Natural killer cell (primary cell): ENCODE measurements at regions not wholly inside any gene's neighbourhood (a gene's known extent, or its start where the extent isn't known, plus 50 kb on each side); places are given as distances from the start of the nearest gene placed in this dataset.

Source experiments
- ATAC-seq, 3 donors: fragments of 150-1000 bp in 2 of 3; fragments of 200-7000 bp in 1 of 3; cut with Tn5 transposase; 1 replicate in 1 of 3; 2 replicates in 2 of 3; pipeline ENCODE4 v1.10.0; 2021; ENCODE audit warnings: mild to moderate bottlenecking in 2 of 3, moderate library complexity in 2 of 3
- DNase-seq, 2 donors: peaks; one replicate each; pipeline versions ENCODE4 v3.0.0 to v3.0.0-alpha.2; 2013 to 2021; ENCODE audit warnings: mixed read lengths in 1 of 2
- H3K27ac ChIP-seq: one replicate; pipeline ENCODE4 v1.5.1; 2013; ENCODE audit warnings: mild to moderate bottlenecking, low read length
- H3K27me3 ChIP-seq: one replicate; pipeline ENCODE4 v1.6.1; 2013; ENCODE audit warnings: low read length; ENCODE audit not compliant: control insufficient read depth, insufficient read depth
- H3K36me3 ChIP-seq: one replicate; pipeline ENCODE4 v1.6.1; 2013; ENCODE audit warnings: low read length; ENCODE audit not compliant: control insufficient read depth, insufficient read depth
- H3K4me1 ChIP-seq: one replicate; pipeline ENCODE4 v1.6.1; 2013; ENCODE audit warnings: low read length; ENCODE audit not compliant: control insufficient read depth, insufficient read depth
- H3K4me3 ChIP-seq: one replicate; pipeline ENCODE4 v1.5.1; 2013; ENCODE audit warnings: low read length
- H3K9me3 ChIP-seq: one replicate; pipeline ENCODE4 v1.6.1; 2013; ENCODE audit warnings: low read length; ENCODE audit not compliant: control insufficient read depth, insufficient read depth
- H3K27ac Mint-ChIP-seq, 2 donors: one replicate each; pipeline ENCODE4 v1.8.0; 2022; ENCODE audit warnings: mild to moderate bottlenecking in 2 of 2, mixed read lengths in 2 of 2, moderate library complexity in 1 of 2
- H3K27me3 Mint-ChIP-seq, 2 donors: one replicate each; pipeline ENCODE4 v1.8.0; 2022; ENCODE audit warnings: low read depth in 2 of 2, mixed read lengths in 2 of 2
- H3K36me3 Mint-ChIP-seq: one replicate; pipeline ENCODE4 v1.8.0; 2022; ENCODE audit warnings: mixed read lengths
- H3K4me1 Mint-ChIP-seq, 2 donors: one replicate each; pipeline ENCODE4 v1.8.0; 2022; ENCODE audit warnings: mixed read lengths in 2 of 2
- H3K4me3 Mint-ChIP-seq: one replicate; pipeline ENCODE4 v1.8.0; 2022; ENCODE audit warnings: mild to moderate bottlenecking, moderate library complexity, mixed read lengths
- H3K9me3 Mint-ChIP-seq, 2 donors: one replicate each; pipeline ENCODE4 v1.8.0; 2022; ENCODE audit warnings: mixed read lengths in 2 of 2
- WGBS: methylation state at CpG from one replicate; pipeline ENCODE4 v1.1.7; 2013; ENCODE audit warnings: missing lambda C conversion rate; ENCODE audit not compliant: insufficient coverage; 5-methylcytosine and 5-hydroxymethylcytosine counted together
- intact Hi-C: fragments of 100-400 bp; cut with micrococcal nuclease; formaldehyde crosslinking; loops from one replicate; pipeline ENCODE4 v1.14.2; 2022
- TF ChIP-seq, protein P1 (sequence below): fragments of 200-600 bp; IDR thresholded peaks from one replicate; pipeline ENCODE4 v1.8.0; 2022; ENCODE audit warnings: antibody characterized with exemption

DNA sequence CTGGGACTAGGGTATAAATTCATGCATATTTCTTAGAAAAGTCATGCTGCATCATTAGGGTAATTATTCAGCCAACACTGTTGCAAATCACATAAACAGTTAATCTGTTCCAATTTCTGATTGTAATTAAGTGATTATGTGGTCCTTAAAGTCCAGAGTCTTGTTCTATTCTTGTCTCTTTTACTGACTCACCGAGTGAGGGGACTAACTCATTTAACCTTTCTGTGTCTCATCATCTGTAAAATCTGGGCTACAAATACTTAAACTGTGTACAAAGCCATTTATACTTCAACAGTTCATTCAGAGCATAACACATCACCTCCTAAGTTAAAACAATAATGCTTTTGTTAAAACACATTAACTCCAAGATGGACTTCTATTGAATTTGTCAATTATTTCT lies 65.4 kb upstream of the KLHL13 start:
- TF ChIP-seq, protein P1, sequence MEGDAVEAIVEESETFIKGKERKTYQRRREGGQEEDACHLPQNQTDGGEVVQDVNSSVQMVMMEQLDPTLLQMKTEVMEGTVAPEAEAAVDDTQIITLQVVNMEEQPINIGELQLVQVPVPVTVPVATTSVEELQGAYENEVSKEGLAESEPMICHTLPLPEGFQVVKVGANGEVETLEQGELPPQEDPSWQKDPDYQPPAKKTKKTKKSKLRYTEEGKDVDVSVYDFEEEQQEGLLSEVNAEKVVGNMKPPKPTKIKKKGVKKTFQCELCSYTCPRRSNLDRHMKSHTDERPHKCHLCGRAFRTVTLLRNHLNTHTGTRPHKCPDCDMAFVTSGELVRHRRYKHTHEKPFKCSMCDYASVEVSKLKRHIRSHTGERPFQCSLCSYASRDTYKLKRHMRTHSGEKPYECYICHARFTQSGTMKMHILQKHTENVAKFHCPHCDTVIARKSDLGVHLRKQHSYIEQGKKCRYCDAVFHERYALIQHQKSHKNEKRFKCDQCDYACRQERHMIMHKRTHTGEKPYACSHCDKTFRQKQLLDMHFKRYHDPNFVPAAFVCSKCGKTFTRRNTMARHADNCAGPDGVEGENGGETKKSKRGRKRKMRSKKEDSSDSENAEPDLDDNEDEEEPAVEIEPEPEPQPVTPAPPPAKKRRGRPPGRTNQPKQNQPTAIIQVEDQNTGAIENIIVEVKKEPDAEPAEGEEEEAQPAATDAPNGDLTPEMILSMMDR = no peak
- no peak overlapping the region for H3K27ac Mint-ChIP-seq
- no peaks in the 10 kb centered on the region for H3K4me1 Mint-ChIP-seq
- peaks cover 0 to 27% of the 10 kb centered on the region in 2 donors for H3K27me3 Mint-ChIP-seq
- H3K4me3 Mint-ChIP-seq = no peak overlapping the region
- no peaks in the 10 kb centered on the region for H3K36me3 ChIP-seq
- no peaks in the 10 kb centered on the region for H3K9me3 ChIP-seq
- H3K36me3 Mint-ChIP-seq = no peaks in the 10 kb centered on the region
- DNase-seq (no peak), ATAC-seq (no peak)
- H3K9me3 Mint-ChIP-seq = peaks cover 0 to 4% of the 10 kb centered on the region in 2 donors
- no peak overlapping the region for H3K27ac ChIP-seq
- intact Hi-C loops = no loop called here
- WGBS = 57% methylated on average over 1 of the region's 1 CpG
- H3K27me3 ChIP-seq = no peaks in the 10 kb centered on the region
- no peaks in the 10 kb centered on the region for H3K4me1 ChIP-seq
- no peak overlapping the region for H3K4me3 ChIP-seq

DNA sequence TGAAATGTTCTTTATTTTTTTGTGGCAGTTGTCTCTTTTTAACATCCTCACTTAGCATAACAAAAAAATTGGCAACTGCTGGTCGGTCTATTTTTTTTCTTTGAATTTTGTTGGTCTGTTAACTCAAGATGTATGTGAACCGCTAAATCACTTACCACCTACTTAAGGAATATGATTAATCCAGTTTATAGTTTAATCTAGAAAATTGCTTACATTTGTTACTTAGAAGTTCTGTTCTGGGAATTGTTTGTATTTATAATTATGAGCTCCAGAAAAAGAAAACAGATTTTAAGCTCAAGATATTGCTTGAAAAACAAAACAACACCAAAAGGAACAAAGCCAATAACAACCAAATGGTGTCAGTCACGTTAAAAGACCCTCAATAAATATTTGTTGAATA lies 66.1 kb upstream of the KLHL13 start:
- Mint-ChIP-seq H3K9me3 (peaks cover 0 to 4% of the 10 kb centered on the region in 2 donors), H3K27ac (no peak overlapping the region), H3K4me3 (no peak overlapping the region), H3K36me3 (no peaks in the 10 kb centered on the region), H3K4me1 (no peaks in the 10 kb centered on the region), H3K27me3 (peaks cover 0 to 27% of the 10 kb centered on the region in 2 donors)
- intact Hi-C loops = no loop called here
- DNase-seq (no peak), ATAC-seq (no peak)
- H3K36me3 ChIP-seq = no peaks in the 10 kb centered on the region
- no CpG with 5 or more reads among the region's 3 CpGs for WGBS
- TF ChIP-seq, protein P1 = no peak
- no peaks in the 10 kb centered on the region for H3K4me1 ChIP-seq
- H3K9me3 ChIP-seq = no peaks in the 10 kb centered on the region
- H3K27me3 ChIP-seq = no peaks in the 10 kb centered on the region
- no peak overlapping the region for H3K4me3 ChIP-seq
- no peak overlapping the region for H3K27ac ChIP-seq

DNA sequence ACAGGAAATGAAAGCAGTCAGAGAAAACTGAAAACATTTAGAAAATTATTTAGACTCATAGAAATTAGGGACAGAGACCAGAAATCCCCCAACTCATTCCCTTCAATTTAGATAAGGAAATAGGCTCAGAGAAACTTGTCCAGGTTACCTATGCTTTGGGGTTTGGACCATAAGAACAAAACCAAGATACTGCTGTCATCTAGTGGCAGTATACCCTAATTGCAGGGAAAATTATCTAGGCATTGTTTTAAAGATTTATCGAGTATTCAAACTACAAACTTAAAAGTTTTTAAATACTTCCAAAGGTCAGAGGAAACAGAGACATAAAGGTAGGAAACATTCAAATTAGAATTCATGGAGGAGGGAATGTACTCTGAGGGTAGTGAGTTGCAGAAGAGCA lies 67.0 kb upstream of the KLHL13 start:
- no peaks in the 10 kb centered on the region for H3K9me3 ChIP-seq
- H3K4me3 ChIP-seq = no peak overlapping the region
- no peak for ATAC-seq
- WGBS = no CpG with 5 or more reads among the region's 1 CpG
- no peaks in the 10 kb centered on the region for H3K27me3 ChIP-seq
- no peak overlapping the region for H3K27ac ChIP-seq
- Mint-ChIP-seq H3K9me3 (peaks cover 0 to 4% of the 10 kb centered on the region in 2 donors), H3K27me3 (peaks cover 0 to 27% of the 10 kb centered on the region in 2 donors), H3K4me3 (no peak overlapping the region), H3K4me1 (no peaks in the 10 kb centered on the region), H3K27ac (no peak overlapping the region), H3K36me3 (no peaks in the 10 kb centered on the region)
- H3K4me1 ChIP-seq = no peaks in the 10 kb centered on the region
- intact Hi-C loops = no loop called here
- TF ChIP-seq, protein P1 = no peak
- H3K36me3 ChIP-seq = no peaks in the 10 kb centered on the region
- DNase-seq = no peak

DNA sequence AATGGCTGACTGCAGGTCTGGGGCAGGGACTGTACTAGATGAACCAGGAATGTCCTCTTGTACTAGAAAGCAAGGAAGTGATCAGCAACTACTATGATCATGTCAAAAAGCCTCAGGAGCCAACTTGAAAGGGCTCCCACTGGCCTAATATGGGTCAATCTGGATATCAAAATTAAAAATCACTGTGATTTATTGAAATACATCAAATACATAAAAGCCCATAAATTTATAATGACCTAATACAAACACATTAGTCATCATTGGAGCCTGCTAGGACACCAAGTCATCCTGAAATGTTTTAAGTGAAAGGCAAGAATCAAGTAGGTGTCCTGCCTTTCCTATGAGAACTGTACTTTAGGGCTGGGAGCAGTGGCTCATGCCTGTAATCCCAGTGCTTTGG lies 70.5 kb upstream of the KLHL13 start:
- Histone ChIP-seq H3K27ac (no peak overlapping the region), H3K4me1 (no peaks in the 10 kb centered on the region), H3K27me3 (no peaks in the 10 kb centered on the region), H3K9me3 (no peaks in the 10 kb centered on the region), H3K36me3 (no peaks in the 10 kb centered on the region), H3K4me3 (no peak overlapping the region)
- H3K4me1 Mint-ChIP-seq = no peaks in the 10 kb centered on the region
- no peak for DNase-seq
- peaks cover 0 to 4% of the 10 kb centered on the region in 2 donors for H3K9me3 Mint-ChIP-seq
- no peak overlapping the region for H3K27ac Mint-ChIP-seq
- no peak for ATAC-seq
- TF ChIP-seq, protein P1 = no peak
- no peak overlapping the region for H3K4me3 Mint-ChIP-seq
- intact Hi-C loops = no loop called here
- peaks cover 0 to 30% of the 10 kb centered on the region in 2 donors for H3K27me3 Mint-ChIP-seq
- H3K36me3 Mint-ChIP-seq = no peaks in the 10 kb centered on the region
